IMR-90 (cell line): ENCODE measurements at regions not wholly inside any gene's neighbourhood (a gene's known extent, or its start where the extent isn't known, plus 50 kb on each side); places are given as distances from the start of the nearest gene placed in this dataset.

Source experiments
- ATAC-seq: fragments of 200-7000 bp; cut with Tn5 transposase; 2 replicates; pipeline ENCODE4 v1.9.1; 2020; ENCODE audit warnings: low read depth, mild to moderate bottlenecking, moderate library complexity
- BruUV-seq: library from RNA; stranded (reverse); fragments of 400-500 nt; replicated peaks from 2 replicates; lab custom pipeline; 2021; lab: Mats Ljungman, UMichigan
- CTCF ChIA-PET: fragments of 300-600 bp; formaldehyde crosslinking; extraction: SDS; loops from one replicate; lab custom pipeline; 2021; ENCODE audit warnings: antibody characterized with exemption; lab: Yijun Ruan, JAX
- POLR2A ChIA-PET: fragments of 300-600 bp; sonication (Branson Sonifier 250); formaldehyde crosslinking; loops from one replicate; lab custom pipeline; 2022; ENCODE audit warnings: antibody characterized with exemption; ENCODE audit not compliant: unreplicated experiment; lab: Charles Lee
- DNase-seq: peaks from one replicate; pipeline ENCODE4 v3.0.0; 2013
- H2AFZ ChIP-seq: replicated peaks from 2 replicates; pipeline ENCODE3; 2013; ENCODE audit warnings: low read length, mild to moderate bottlenecking; ENCODE audit not compliant: poor library complexity
- H2AK5ac ChIP-seq: 2 replicates; pipeline ENCODE4 v1.6.1; 2013; ENCODE audit warnings: low read depth, low read length, inconsistent platforms
- H2AK9ac ChIP-seq: replicated peaks from 2 replicates; pipeline ENCODE3; 2013; ENCODE audit warnings: mild to moderate bottlenecking, low read depth, low read length, moderate library complexity; ENCODE audit not compliant: poor library complexity
- H2BK120ac ChIP-seq: 2 replicates; pipeline ENCODE4 v1.6.1; 2013; ENCODE audit warnings: low read depth, low read length, inconsistent platforms
- H2BK15ac ChIP-seq: 3 replicates; pipeline ENCODE4 v1.6.1; 2013; ENCODE audit warnings: low read depth, low read length, inconsistent platforms
- H2BK20ac ChIP-seq: 2 replicates; pipeline ENCODE4 v1.6.1; 2013; ENCODE audit warnings: low read depth, mild to moderate bottlenecking, inconsistent platforms, low read length, moderate library complexity
- H2BK5ac ChIP-seq: 2 replicates; pipeline ENCODE4 v1.6.1; 2013; ENCODE audit warnings: mild to moderate bottlenecking, low read depth, low read length, inconsistent platforms; ENCODE audit not compliant: poor library complexity, severe bottlenecking
- H3K14ac ChIP-seq: replicated peaks from 2 replicates; pipeline ENCODE4 v1.6.1; 2013; ENCODE audit warnings: low read depth, low read length, inconsistent platforms
- H3K18ac ChIP-seq: 2 replicates; pipeline ENCODE4 v1.6.1; 2013; ENCODE audit warnings: low read depth, low read length, control low read depth
- H3K23ac ChIP-seq: 2 replicates; pipeline ENCODE4 v1.6.1; 2013; ENCODE audit warnings: low read depth, low read length, inconsistent platforms
- H3K27ac ChIP-seq: 2 replicates; pipeline ENCODE4 v1.5.1; 2013; ENCODE audit warnings: mild to moderate bottlenecking, control low read depth, low read length; ENCODE audit not compliant: insufficient read depth
- H3K27me3 ChIP-seq: 2 replicates; pipeline ENCODE4 v1.6.1; 2013; ENCODE audit warnings: low read length; ENCODE audit not compliant: control insufficient read depth, insufficient read depth
- H3K36me3 ChIP-seq: 2 replicates; pipeline ENCODE4 v1.6.1; 2013; ENCODE audit warnings: low read length, mixed read lengths; ENCODE audit not compliant: control insufficient read depth, insufficient read depth
- H3K4ac ChIP-seq: 2 replicates; pipeline ENCODE4 v1.6.1; 2013; ENCODE audit warnings: low read depth, low read length, inconsistent platforms
- H3K4me1 ChIP-seq: 2 replicates; pipeline ENCODE4 v1.6.1; 2013; ENCODE audit warnings: low read length, mixed read lengths; ENCODE audit not compliant: control insufficient read depth, insufficient read depth
- H3K4me2 ChIP-seq: 2 replicates; pipeline ENCODE4 v1.6.1; 2013; ENCODE audit warnings: low read depth, mild to moderate bottlenecking, control low read depth, low read length, moderate library complexity
- H3K4me3 ChIP-seq: 2 replicates; pipeline ENCODE4 v1.5.1; 2013; ENCODE audit warnings: low read depth, mild to moderate bottlenecking, control low read depth, low read length, moderate library complexity; ENCODE audit not compliant: insufficient read depth
- H3K56ac ChIP-seq: 2 replicates; pipeline ENCODE4 v1.6.1; 2013; ENCODE audit warnings: low read length, inconsistent platforms; ENCODE audit not compliant: insufficient read depth; ENCODE audit errors: extremely low read depth
- H3K79me1 ChIP-seq, 2 experiments: 2 replicates each; pipeline ENCODE4 v1.6.1; 2013; ENCODE audit warnings: low read length in 2 of 2, inconsistent platforms in 1 of 2, low read depth in 1 of 2
- H3K9ac ChIP-seq: 2 replicates; pipeline ENCODE4 v1.6.1; 2013; ENCODE audit warnings: low read depth, low read length, control low read depth
- H3K9me1 ChIP-seq: 2 replicates; pipeline ENCODE4 v1.6.1; 2013; ENCODE audit warnings: low read length, inconsistent platforms; ENCODE audit not compliant: insufficient read depth
- H3K9me3 ChIP-seq: 2 replicates; pipeline ENCODE4 v1.6.1; 2013; ENCODE audit warnings: low read length; ENCODE audit not compliant: control insufficient read depth, insufficient read depth
- H4K20me1 ChIP-seq: 2 replicates; pipeline ENCODE4 v1.6.1; 2013; ENCODE audit warnings: low read length, inconsistent platforms; ENCODE audit not compliant: insufficient read depth
- H4K5ac ChIP-seq: 2 replicates; pipeline ENCODE4 v1.6.1; 2013; ENCODE audit warnings: mild to moderate bottlenecking, low read depth, low read length, control low read depth
- H4K8ac ChIP-seq, 2 experiments: 2 replicates each; pipeline ENCODE4 v1.6.1; 2013; ENCODE audit warnings: low read depth in 2 of 2, low read length in 2 of 2, control low read depth in 1 of 2, inconsistent platforms in 1 of 2
- H4K91ac ChIP-seq: 2 replicates; pipeline ENCODE4 v1.6.1; 2013; ENCODE audit warnings: low read depth, low read length, inconsistent platforms; ENCODE audit not compliant: insufficient read depth
- BHLHE40 ChIP-seq: fragments of 150-350 bp; IDR thresholded peaks from 2 replicates; pipeline ENCODE4 v1.6.1; 2016; ENCODE audit warnings: mild to moderate bottlenecking, low read depth, low read length
- CEBPB ChIP-seq: IDR thresholded peaks from 2 replicates; pipeline ENCODE4 v1.6.1; 2012; ENCODE audit warnings: low read depth, low read length, improper control_type of control experiment
- CHD1 ChIP-seq: IDR thresholded peaks from 2 replicates; pipeline ENCODE4 v1.6.1; 2012; ENCODE audit warnings: low read depth, low read length, improper control_type of control experiment
- CTCF ChIP-seq: conservative IDR thresholded peaks from 2 replicates; pipeline ENCODE4 v1.5.1; 2012; ENCODE audit warnings: mild to moderate bottlenecking, low read depth, low read length, improper control_type of control experiment
- ELK1 ChIP-seq: fragments of 150-350 bp; IDR thresholded peaks from 2 replicates; pipeline ENCODE4 v1.6.1; 2016; ENCODE audit warnings: low read depth, mild to moderate bottlenecking, low read length, moderate library complexity, borderline replicate concordance
- MAZ ChIP-seq: IDR thresholded peaks from 2 replicates; pipeline ENCODE4 v1.6.1; 2012; ENCODE audit warnings: low read depth, mild to moderate bottlenecking, low read length, improper control_type of control experiment, moderate library complexity, borderline replicate concordance
- MXI1 ChIP-seq: IDR thresholded peaks from 2 replicates; pipeline ENCODE4 v1.6.1; 2012; ENCODE audit warnings: low read depth, mild to moderate bottlenecking, low read length, moderate library complexity, borderline replicate concordance
- NFE2L2 ChIP-seq: fragments of 150-350 bp; IDR thresholded peaks from 2 replicates; pipeline ENCODE4 v1.6.1; 2016; ENCODE audit warnings: low read depth, mild to moderate bottlenecking, low read length
- POLR2A ChIP-seq: IDR thresholded peaks from 2 replicates; pipeline ENCODE4 v1.6.1; 2012; ENCODE audit warnings: mild to moderate bottlenecking, low read depth, low read length
- RAD21 ChIP-seq: IDR thresholded peaks from 2 replicates; pipeline ENCODE4 v1.6.1; 2012; ENCODE audit warnings: low read length, improper control_type of control experiment
- RCOR1 ChIP-seq: IDR thresholded peaks from 2 replicates; pipeline ENCODE4 v1.6.1; 2012; ENCODE audit warnings: mild to moderate bottlenecking, low read length, improper control_type of control experiment; ENCODE audit not compliant: insufficient replicate concordance
- RFX5 ChIP-seq: IDR thresholded peaks from 2 replicates; pipeline ENCODE4 v1.8.0; 2012; ENCODE audit warnings: low read depth, mild to moderate bottlenecking, low read length, moderate library complexity
- SMC3 ChIP-seq: fragments of 150-350 bp; IDR thresholded peaks from 2 replicates; pipeline ENCODE4 v1.6.1; 2016; ENCODE audit warnings: low read depth, mild to moderate bottlenecking, antibody characterized with exemption, low read length, moderate library complexity
- WGBS, 2 experiments: methylation state at CpG; one replicate each; pipeline versions ENCODE4 v1.1.5 to v1.1.7; 2013; ENCODE audit warnings: missing lambda C conversion rate in 2 of 2; ENCODE audit not compliant: insufficient read length in 1 of 2; ENCODE audit errors: extremely low coverage in 2 of 2; 5-methylcytosine and 5-hydroxymethylcytosine counted together
- dilution Hi-C: fragments of 300-500 bp; cut with HindIII; formaldehyde crosslinking; loops from one replicate; pipeline ENCODE4 v1.14.3; 2018; ENCODE audit warnings: low sequenced_read_pairs; ENCODE audit not compliant: unreplicated experiment
- in situ Hi-C: fragments of 300-500 bp; cut with MboI; formaldehyde crosslinking; loops from 3 replicates; pipeline ENCODE4 v1.14.3; 2019; ENCODE audit warnings: low sequenced_read_pairs, inconsistent platforms, mixed read lengths
- intact Hi-C: fragments of 100-400 bp; cut with micrococcal nuclease; formaldehyde crosslinking; loops from 2 replicates; pipeline ENCODE4 v1.10.0; 2022

GRCh38 chr16:79808731-79809130, 208.2 kb upstream of the MAF start:
- Histone ChIP-seq H2BK15ac (no peak overlapping the region), H2BK5ac (no peak overlapping the region), H3K56ac (no peak overlapping the region), H3K18ac (no peak overlapping the region), H3K9me1 (no peaks in the 10 kb centered on the region), H3K4ac (no peak overlapping the region), H3K9ac (no peak overlapping the region), H3K79me1 (no peaks in the 10 kb centered on the region), H3K27ac (no peak overlapping the region), H4K20me1 (no peaks in the 10 kb centered on the region), H2AFZ (no peak overlapping the region), H3K4me1 (no peaks in the 10 kb centered on the region), H3K9me3 (peaks cover 14% of the 10 kb centered on the region), H4K8ac (no peak overlapping the region), H2AK5ac (no peak overlapping the region), H2BK120ac (no peak overlapping the region), H3K36me3 (no peaks in the 10 kb centered on the region), H3K27me3 (no peaks in the 10 kb centered on the region), H3K23ac (no peak overlapping the region), H3K14ac (no peak overlapping the region), H4K5ac (no peak overlapping the region), H2AK9ac (no peak overlapping the region), H3K4me2 (no peak overlapping the region), H2BK20ac (no peak overlapping the region), H4K91ac (no peak overlapping the region), H3K4me3 (no peak overlapping the region)
- TF ChIP-seq ELK1 = no peak
- no peak for TF ChIP-seq RFX5
- TF ChIP-seq RAD21 = no peak
- TF ChIP-seq MAZ = no peak
- TF ChIP-seq CHD1 = no peak
- TF ChIP-seq BHLHE40 = no peak
- TF ChIP-seq MXI1 = no peak
- TF ChIP-seq NFE2L2 = no peak
- TF ChIP-seq POLR2A = no peak
- TF ChIP-seq CTCF = no peak
- TF ChIP-seq CEBPB = no peak
- TF ChIP-seq SMC3 = no peak
- no peak for TF ChIP-seq RCOR1
- dilution Hi-C loops (no loop called here), intact Hi-C loops (no loop called here), in situ Hi-C loops (no loop called here)
- ChIA-PET CTCF (interaction anchor here (0.5 kb wide), 1 partner anchor 87 kb away, joined by 3 read pairs; no protein-coding TSS in a partner anchor), POLR2A (no interaction called here)
- ATAC-seq (no peak), DNase-seq (no peak)
- BruUV-seq = no TSS peak
- no CpG with 5 or more reads among the region's 3 CpGs for WGBS, 2 experiments
